Activated CD8-positive, alpha-beta memory T cell treated with anti-CD3 and anti-CD28 coated beads for 36 hours (primary cell): ENCODE measurements at regions not wholly inside any gene's neighbourhood (a gene's known extent, or its start where the extent isn't known, plus 50 kb on each side); places are given as distances from the start of the nearest gene placed in this dataset.

Source experiments
- CTCF ChIA-PET: fragments of 350-600 bp; sonication (Branson Sonifier 250); formaldehyde crosslinking; loops from one replicate; lab custom pipeline; 2021; ENCODE audit warnings: antibody characterized with exemption; lab: Charles Lee
- POLR2A ChIA-PET: fragments of 350-600 bp; sonication (Branson Sonifier 250); formaldehyde crosslinking; loops from one replicate; lab custom pipeline; 2021; ENCODE audit warnings: antibody characterized with exemption; lab: Charles Lee

DNA sequence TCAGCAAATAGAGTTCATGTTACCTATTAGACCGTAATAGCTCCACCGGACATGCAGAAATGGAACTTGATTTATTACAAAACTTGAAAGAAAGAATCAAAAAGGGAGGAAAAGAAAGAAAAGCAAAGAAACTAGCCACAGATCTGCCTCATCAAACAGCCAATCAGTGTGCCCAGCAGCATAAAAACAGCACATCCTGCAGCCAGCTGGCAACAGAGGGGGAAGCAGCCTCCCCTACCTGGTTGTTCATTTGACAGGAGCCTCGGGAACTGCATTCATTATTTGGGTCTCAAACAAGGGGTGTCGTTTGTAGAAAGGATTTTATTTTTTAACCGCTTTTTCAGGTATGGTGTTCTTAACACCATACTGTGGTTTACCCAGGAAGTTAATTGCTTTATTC lies 181.5 kb upstream of the TOPAZ1 start:
- ChIA-PET POLR2A (no interaction called here), CTCF (no interaction called here)

DNA sequence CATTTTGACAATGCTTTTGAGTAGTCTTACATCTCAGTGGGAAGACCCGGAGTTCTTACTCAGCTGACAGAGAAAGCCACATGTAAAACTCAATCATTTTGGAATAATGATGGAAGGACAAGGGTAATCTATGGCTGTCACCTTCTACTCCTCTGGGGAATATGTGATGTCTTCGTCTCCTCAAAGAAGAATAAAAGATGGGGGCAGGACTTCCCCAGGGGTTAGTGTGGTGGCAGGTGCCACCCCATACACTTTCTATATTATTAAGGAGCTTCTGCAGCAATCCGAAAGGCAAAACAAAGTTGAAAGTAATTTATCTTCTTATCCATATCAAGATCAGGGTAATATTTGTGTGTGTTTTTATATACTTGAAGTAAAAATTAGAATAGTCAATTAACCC lies 180.4 kb upstream of the TOPAZ1 start:
- POLR2A ChIA-PET: no interaction called here
- CTCF ChIA-PET: no interaction called here

DNA sequence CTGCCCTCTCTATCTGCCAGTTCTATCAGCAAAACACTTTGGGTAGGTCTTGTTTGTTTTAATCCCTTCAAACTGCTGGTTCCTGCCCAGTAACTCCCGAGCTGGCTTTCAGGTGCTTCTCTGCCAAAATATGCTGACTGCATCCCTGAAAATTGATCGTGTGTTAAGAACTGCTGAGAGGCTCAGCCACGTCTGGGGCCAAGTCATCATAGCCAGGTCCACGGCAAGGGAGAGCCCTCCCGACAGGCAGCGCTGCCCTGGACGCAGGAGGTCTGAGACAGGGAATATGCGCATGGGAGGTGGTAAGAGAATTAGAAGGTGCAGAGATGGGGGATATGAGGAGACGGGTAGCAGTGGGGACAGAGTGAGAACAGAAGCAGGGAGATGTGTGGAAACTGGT lies 179.7 kb upstream of the TOPAZ1 start:
- CTCF ChIA-PET: no interaction called here

DNA sequence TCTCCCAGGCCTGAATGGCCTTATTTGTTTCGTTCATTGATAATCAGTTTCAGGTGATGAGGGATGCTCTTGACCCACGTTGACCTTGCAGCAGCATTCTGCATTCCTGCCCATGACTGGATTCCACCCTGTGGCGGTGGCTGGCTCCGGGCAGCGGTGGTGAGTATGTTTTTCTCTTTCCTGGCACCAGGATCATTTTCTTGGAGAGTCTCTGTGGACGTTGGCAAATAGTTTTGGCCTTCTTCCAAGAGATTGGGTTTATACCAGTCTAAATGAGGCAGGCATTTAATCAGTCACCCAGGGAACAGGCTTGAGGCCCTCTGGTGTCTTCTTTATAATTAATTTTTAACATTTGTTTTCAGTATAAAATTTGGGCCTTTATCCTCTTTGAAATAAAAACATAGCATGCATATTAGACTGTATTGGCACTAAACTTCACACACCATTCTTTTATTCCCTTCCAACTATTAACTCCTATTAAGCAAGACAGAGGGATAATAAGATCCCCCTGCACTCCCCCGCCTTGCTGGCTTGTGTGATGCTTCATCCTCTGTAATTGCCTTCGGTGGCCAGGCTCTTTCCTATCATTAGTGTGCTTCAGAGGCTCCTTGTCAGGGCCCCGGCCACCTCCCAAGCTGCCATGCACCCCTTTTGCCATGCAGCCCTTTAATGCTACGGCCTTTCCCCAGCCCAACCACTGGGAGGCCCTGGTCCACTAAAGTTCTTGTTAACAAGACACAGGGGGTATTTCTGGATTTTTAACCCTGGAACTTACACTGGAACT lies 176.2 kb upstream of the TOPAZ1 start:
- CTCF ChIA-PET: no interaction called here
- POLR2A ChIA-PET: no interaction called here

More for the DNA sequence above, 179.7 kb upstream of the TOPAZ1 start:
- POLR2A ChIA-PET: no interaction called here

DNA sequence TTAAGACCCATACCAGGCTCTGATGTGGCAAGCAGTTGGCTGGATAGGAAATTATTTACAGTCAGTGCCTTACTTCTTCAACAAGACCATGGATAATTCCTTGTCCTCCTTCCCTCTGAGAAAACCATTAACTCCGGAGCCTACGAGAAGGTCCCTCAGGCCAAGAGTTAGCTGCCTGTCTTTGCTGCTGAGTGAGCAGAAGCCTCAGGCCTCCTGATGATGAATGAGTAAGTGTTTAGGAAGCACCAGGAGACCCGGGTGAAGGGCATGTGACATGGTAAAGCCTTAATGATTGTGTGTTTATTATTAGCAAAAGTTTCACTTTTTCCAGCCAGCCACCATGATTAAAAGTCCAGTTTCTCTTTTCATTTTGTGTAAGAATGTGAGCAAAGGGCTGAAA lies 174.9 kb upstream of the TOPAZ1 start:
- POLR2A ChIA-PET: no interaction called here
- CTCF ChIA-PET: no interaction called here

DNA sequence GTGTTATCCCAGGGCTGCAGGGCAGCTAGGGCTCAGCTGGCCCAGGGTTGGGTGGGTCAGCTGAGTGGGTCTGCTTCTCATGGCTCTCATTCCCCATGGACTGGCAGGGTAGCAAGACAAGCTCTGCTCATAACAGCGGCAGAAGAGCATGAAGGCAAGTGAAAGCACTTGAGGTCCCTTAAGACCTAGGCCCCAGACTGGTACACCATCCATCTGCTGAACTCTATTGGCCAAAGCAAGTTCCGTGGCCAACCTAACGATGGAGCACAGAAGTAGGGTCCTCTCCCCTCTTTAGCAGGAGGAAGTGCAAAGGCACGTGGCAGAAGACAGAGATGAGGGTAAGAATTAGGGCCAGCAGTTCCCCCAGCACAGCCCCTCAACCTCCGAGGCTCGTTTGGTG lies 174.3 kb upstream of the TOPAZ1 start:
- POLR2A ChIA-PET: no interaction called here
- CTCF ChIA-PET: no interaction called here

DNA sequence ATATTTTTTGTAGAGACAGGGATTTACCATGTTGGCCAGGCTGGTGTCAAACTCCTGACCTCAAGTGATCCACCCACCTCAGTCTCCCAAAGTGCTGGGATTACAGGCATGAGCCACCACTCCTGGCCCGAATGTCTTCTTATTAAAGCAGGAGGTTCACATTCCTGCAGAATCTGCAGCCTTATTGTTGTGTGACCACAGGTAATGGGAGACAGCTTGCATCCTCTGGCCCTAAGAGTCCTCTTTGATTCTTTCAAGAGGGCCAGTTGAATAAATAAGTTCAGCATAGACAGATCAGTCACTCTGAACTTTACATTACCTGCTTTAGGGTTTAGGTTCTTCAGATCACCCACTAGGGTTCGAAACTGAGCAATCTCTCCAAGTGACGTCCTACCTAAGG lies 172.9 kb upstream of the TOPAZ1 start:
- ChIA-PET POLR2A (no interaction called here), CTCF (no interaction called here)

DNA sequence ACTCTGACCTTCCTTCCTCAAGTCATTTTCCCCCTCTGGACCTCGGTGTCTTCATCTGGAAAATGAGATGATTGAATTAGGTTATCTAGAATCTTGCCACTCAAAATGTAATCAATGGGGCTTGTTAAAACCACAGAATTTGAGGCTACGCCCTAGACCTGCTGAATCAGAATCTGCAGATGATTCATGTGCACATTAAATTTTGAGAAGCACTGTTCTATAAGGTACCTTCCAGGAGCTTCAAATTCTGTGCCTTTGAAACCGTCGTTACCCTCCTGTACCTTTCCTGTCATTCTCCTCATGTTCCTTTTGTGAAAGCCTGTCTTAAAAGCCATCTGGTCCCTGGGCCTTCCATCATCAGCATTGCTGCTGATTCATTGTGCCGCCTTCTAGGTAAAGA lies 172.4 kb upstream of the TOPAZ1 start:
- POLR2A ChIA-PET: no interaction called here
- CTCF ChIA-PET: no interaction called here

DNA sequence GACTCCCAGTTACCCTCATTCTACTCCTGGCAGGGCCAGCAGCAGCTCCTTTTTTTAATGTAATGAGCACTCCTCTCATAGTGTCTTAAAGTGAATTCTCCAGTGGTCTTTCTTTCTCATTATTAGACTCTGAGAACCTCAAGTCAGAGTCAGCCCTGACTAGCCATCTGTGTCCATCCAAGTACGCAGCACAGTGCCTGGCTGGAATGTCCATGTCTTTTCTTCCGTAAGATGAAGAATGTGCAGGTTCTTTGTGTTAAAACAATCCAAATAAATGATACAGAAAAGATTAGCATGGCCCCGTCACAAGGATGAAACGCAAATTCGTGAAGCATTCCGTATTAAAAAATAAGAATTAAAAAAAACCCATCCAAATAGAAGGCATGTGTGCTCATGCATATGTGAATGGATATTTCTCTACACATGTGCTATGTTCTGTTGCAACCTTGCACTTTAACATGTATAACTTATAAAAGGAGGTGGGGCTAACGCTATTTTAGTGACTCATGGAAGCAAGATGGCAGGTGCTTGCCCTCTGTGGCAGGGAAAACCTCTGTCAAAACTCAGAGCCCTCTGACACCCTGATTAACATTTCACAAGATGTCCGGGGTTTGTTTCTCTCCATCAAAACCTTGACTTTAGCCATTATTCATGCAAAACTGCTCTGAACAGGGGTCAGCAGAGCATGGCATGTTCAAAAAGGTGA lies 170.7 kb upstream of the TOPAZ1 start:
- ChIA-PET CTCF (no interaction called here), POLR2A (no interaction called here)

DNA sequence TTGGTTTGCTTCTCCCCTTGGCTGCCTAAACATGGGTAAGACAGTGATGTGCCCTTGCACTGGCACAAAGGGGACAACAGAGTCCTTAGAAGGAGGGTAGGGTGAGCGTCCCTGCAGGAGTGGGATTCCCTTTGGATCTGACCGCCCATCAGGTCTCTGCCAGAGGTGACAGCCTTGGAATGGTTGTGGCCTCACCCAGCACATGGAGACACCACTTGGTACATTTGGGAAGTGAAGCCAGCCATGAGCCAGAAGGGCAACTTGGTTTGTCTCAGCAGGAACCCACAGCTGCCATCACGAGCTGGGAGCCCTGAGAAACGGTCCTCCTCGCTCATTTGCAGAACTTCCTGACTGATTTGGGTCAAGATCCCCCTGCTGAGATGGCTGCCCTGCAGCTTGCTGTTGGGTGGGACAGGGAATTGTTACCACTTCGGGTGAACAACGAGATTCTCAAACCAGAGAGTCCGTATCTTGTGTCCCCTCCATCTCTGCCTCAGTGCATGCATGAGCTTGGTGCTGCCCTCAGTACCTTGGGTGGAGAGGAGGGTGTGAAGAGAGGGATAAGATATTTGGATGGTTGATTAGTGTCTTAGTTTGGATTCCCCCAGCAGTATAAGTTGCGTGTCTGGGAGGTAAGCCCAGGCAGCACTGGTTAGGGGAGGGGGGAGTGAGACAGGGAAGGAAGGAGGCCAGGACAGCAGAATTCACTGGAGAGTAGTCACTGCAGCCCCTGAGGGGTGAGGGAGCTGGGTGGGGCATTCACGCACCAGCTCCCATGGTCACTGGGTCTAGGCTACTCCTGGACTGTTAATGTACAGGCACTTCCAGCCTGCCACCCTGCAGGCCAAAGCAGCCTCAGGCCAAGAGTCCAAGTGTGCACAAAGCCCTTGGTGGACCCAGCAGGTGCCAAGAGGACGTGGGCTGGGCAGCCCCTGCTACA lies 168.8 kb upstream of the TOPAZ1 start:
- POLR2A ChIA-PET: no interaction called here
- CTCF ChIA-PET: interaction anchor here (1.4 kb wide), 1 partner anchor 126 kb away, joined by 3 read pairs; no protein-coding TSS in a partner anchor

DNA sequence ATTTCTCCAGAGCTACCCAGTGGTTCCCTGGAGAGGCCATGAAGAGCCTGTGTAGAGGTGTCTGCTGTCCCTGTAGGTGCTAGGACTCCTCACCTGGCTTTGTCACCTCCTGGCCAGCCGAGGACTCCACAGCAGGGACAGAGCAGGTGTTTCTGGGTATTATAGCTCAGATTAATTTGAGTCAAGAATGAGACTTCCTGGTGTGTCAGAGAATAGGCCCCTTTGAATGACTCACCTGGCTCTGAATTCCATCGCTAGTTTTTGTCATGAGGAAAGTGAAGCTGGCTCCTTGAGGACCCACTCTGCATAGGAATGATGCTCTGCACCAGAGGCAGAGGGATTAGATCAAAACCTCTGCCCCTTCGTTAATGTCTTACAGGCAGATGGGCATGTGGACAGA lies 167.5 kb upstream of the TOPAZ1 start:
- ChIA-PET POLR2A (no interaction called here), CTCF (no interaction called here)

DNA sequence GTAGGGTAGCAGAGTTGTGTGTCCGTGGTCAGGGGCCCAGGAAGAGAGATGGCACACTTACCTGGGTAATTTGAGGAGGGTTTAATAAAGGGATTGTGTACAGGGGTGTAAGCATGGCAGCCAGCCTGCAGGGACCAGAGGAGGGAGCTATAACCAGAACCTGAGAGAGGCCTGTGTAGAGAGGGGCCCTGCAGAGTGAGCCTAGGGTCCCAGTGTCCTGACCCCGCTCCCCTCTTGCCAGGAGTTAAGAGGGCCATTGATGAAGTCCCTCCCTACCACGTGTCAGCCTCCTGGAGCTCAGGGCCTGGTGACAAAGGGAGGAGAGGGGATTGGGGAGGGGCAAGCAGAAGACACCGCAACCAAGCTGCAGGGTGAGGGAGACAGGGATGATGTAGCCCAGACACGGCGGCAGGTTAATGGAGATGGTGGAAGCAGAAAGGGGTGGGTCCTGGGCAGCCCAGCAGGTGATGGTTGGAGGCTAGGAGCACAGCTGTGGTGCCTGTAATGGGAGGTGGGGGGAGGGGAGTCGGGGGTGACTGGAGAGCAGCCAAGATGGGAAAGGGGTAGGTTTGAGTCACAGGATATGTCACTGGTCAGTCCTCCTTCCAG lies 165.4 kb upstream of the TOPAZ1 start:
- CTCF ChIA-PET: interaction anchor here (0.7 kb wide), 1 partner anchor 45 kb away, joined by 3 read pairs; no protein-coding TSS in a partner anchor
- POLR2A ChIA-PET: no interaction called here

DNA sequence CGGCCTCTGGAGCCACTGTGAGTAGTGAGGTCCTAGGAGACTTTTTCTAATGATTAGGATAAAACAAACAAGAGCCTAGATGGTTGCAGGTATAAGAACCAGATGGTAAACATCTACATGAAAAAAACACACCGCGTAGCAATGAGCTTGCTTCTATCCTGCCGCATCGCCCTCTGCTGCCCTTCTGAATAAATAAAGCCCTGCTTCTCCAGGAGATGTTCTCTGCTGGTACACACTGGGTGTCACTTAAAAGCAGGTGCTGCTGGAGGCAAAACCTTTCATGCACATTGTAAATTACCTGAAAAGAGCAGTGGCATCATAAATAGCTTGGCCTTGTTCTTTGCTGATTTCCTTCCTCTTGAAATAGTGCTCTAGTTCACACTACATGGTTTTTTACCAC lies 164.4 kb upstream of the TOPAZ1 start:
- CTCF ChIA-PET: interaction anchor here (1.0 kb wide), 1 partner anchor 39 kb away, joined by 4 read pairs; no protein-coding TSS in a partner anchor
- POLR2A ChIA-PET: no interaction called here

DNA sequence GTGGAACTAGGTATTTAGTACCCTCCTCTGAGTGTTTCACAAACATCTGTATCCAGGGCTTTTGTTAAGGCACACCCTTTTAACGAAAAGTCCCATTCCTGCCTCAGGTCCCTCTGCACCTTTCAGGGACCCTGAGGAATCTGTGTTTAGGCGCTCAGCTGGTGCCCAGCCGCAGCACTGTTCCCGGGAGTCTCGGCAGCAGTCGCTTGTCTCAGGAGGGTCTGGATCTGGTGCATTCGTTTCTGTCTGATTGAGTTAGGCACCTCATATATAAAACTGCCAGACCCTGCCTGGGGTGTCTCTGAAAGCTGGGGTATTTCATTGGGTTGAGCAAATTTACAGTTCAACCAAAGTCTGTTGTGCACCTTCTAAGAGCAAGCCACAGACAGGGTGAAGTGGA lies 162.8 kb upstream of the TOPAZ1 start:
- ChIA-PET POLR2A (no interaction called here), CTCF (no interaction called here)

DNA sequence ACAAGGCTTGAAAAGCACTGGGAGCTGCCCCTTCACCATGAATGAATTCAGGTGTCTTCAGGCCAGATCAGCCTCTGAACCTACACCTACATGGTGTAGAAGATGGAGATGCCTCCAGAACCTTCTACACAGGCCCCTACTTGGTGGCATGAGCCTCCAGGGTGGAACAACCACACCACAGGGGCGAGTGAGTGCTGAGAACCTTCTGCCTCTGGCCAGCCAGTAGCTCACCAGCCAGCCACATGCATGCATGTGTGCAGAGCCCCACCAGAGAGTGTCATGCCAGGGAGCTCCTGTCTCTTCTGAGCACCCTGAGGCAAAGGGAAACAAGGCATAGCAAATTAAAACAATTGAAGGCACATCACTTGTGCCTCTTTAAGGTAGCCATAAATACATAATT lies 161.8 kb upstream of the TOPAZ1 start:
- ChIA-PET POLR2A (no interaction called here), CTCF (no interaction called here)

DNA sequence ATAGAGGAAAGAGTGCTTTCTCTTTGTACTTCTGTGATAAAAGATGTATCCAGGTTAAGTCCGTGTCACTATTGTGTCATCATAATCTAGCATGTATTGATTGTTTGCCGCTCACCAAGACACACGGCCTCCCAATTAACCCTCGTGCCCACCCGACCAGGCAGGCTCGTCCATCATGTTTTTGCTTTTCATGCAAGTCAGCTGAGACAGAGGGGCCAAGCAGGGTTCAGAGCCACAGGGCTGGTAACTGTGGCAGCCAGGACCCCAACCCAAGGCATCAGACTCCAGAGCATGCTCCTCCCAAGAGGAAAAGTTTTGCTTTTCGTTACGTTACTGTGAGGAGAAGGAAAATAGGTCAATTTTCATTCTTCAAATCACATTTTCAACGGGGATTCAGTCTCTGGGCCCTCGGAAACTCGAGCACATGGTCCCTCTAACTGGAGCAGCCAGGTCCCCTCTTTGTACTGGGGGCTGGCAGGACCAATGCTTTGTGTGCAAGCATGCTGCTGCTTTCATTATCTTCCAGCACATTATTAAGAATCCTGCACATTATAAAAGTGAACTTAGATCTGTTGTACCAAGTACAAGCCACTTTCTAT lies 161.1 kb upstream of the TOPAZ1 start:
- CTCF ChIA-PET: no interaction called here
- POLR2A ChIA-PET: no interaction called here

DNA sequence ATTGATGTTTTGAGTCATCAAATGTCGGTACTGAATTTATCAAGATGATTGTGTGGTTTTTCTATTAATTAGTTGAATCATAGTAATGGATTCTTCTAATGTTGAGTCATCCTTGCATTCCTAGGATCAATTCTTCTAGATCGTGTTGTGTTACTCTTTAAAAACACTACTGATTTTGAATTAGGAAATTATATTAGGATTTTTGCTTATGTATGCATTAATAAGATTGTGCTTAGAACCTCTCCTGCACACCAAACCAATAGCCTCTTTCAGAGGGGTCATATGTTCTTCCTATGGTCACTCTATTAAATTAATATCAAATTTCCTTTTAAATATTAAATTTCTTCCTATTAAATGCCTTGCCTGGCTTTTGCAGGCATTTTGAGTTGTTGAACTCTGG lies 151.7 kb upstream of the TOPAZ1 start:
- POLR2A ChIA-PET: no interaction called here
- CTCF ChIA-PET: no interaction called here

DNA sequence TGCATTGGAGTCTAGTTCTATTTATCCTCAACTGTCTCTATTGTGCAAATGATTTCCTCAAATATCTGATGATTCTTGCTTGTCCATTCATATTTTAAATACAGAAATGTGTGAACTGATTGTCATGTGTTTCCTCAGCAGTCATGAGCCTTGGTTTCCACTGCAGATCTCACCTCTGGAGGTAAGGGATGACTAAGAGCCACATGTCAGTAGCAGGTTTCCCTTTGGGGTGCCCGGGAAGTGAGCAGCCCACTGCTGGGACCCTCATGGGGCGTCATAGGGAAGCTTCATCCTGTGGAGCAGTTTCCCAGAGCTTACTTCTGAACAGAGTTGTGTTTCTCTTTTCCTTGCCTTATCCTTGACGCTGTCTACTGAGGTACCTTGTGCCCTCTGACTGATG lies 149.2 kb upstream of the TOPAZ1 start:
- CTCF ChIA-PET: no interaction called here
- POLR2A ChIA-PET: no interaction called here

DNA sequence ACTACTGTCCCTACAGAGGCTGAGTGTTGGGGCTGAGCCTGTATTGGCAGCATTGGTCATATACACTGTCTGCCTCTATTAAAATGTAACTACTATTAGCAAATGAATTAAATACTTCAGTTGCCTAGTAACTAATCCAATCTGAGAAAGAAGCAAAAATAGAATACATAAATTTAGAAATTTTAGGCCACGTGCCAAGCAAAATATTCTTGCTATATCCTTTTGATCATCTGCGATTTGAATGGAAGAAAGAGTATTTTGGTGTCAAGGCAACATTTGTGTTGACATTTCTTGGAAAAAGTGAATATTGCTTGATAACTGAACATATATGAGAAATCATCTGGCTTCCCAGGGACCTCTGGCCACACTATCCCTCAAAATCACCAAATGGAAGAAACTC lies 148.2 kb upstream of the TOPAZ1 start:
- CTCF ChIA-PET: no interaction called here
- POLR2A ChIA-PET: no interaction called here
